H1 (cell line): ENCODE measurements at regions not wholly inside any gene's neighbourhood (a gene's known extent, or its start where the extent isn't known, plus 50 kb on each side); places are given as distances from the start of the nearest gene placed in this dataset.

Experiments used
- CTCF ChIA-PET: fragments of 300-600 bp; sonication (Branson Sonifier 250); formaldehyde crosslinking; loops from one replicate; lab custom pipeline; 2021; ENCODE audit not compliant: partially characterized antibody; lab: Charles Lee
- POLR2A ChIA-PET: fragments of 300-600 bp; sonication (Branson Sonifier 250); formaldehyde crosslinking; loops from one replicate; lab custom pipeline; 2021; ENCODE audit warnings: inconsistent platforms; ENCODE audit not compliant: partially characterized antibody; lab: Charles Lee
- DNase-seq, 2 experiments: peaks; one replicate each; pipeline versions ENCODE4 v3.0.0 to v3.0.0-alpha.2; 2010 to 2022; ENCODE audit warnings: low spot score in 2 of 2, low read depth in 1 of 2, mixed read lengths in 1 of 2
- FAIRE-seq: peaks from 2 replicates; lab custom pipeline; 2011; peaks lifted over from hg19 to GRCh38; lab: Jason Lieb, UNC
- H2AFZ ChIP-seq: 2 replicates; pipeline ENCODE4 v1.8.1; 2012; ENCODE audit warnings: low read length, inconsistent platforms
- H2AK5ac ChIP-seq: 2 replicates; pipeline ENCODE4 v1.6.1; 2013; ENCODE audit warnings: low read depth, low read length
- H2BK120ac ChIP-seq: replicated peaks from 2 replicates; pipeline ENCODE3; 2013; ENCODE audit warnings: low read depth, low read length, inconsistent platforms
- H2BK12ac ChIP-seq: 2 replicates; pipeline ENCODE4 v1.6.1; 2013; ENCODE audit warnings: low read depth, low read length
- H2BK15ac ChIP-seq: 2 replicates; pipeline ENCODE4 v1.6.1; 2013; ENCODE audit warnings: low read length
- H2BK20ac ChIP-seq: 2 replicates; pipeline ENCODE4 v1.6.1; 2013; ENCODE audit warnings: low read length
- H2BK5ac ChIP-seq: 2 replicates; pipeline ENCODE4 v1.6.1; 2013; ENCODE audit warnings: low read depth, low read length
- H3K14ac ChIP-seq: 2 replicates; pipeline ENCODE4 v1.6.1; 2013; ENCODE audit warnings: inconsistent platforms; ENCODE audit not compliant: insufficient read length
- H3K18ac ChIP-seq: 2 replicates; pipeline ENCODE4 v1.6.1; 2013; ENCODE audit warnings: low read length; ENCODE audit errors: extremely low read depth
- H3K23ac ChIP-seq: 2 replicates; pipeline ENCODE4 v1.6.1; 2013; ENCODE audit warnings: inconsistent platforms; ENCODE audit not compliant: insufficient read length
- H3K23me2 ChIP-seq: 2 replicates; pipeline ENCODE4 v1.6.1; 2013; ENCODE audit warnings: low read depth, low read length
- H3K27ac ChIP-seq: 2 replicates; pipeline ENCODE4 v1.6.1; 2011; ENCODE audit warnings: low read depth, low read length, inconsistent platforms
- H3K27me3 ChIP-seq, 4 experiments: replicated peaks in 1 of 4; 1 replicate in 1 of 4; 2 replicates in 3 of 4; pipeline versions ENCODE4 v1.6.1 to v1.8.1; 2011 to 2013; ENCODE audit warnings: low read length in 3 of 4, mild to moderate bottlenecking in 3 of 4, inconsistent platforms in 2 of 4, mixed read lengths in 2 of 4, moderate library complexity in 1 of 4; ENCODE audit not compliant: control insufficient read depth in 3 of 4, insufficient read depth in 3 of 4; ENCODE audit errors: extremely low read depth in 1 of 4
- H3K36me3 ChIP-seq, 4 experiments: 2 replicates each; pipeline versions ENCODE4 v1.6.1 to v1.8.1; 2011 to 2013; ENCODE audit warnings: mild to moderate bottlenecking in 4 of 4, low read length in 3 of 4, moderate library complexity in 2 of 4, control low read depth in 1 of 4, inconsistent platforms in 1 of 4; ENCODE audit not compliant: insufficient read depth in 4 of 4, control insufficient read depth in 2 of 4
- H3K4ac ChIP-seq: replicated peaks from 2 replicates; pipeline ENCODE3; 2013; ENCODE audit warnings: low read length, low read depth, mixed read lengths, inconsistent platforms; ENCODE audit not compliant: insufficient read length
- H3K4me1 ChIP-seq, 4 experiments: replicated peaks in 1 of 4; 1 replicate in 1 of 4; 2 replicates in 3 of 4; pipeline versions ENCODE4 v1.6.1 to v1.8.1; 2011 to 2013; ENCODE audit warnings: low read length in 3 of 4, inconsistent platforms in 2 of 4, mixed read lengths in 1 of 4; ENCODE audit not compliant: insufficient read depth in 4 of 4, control insufficient read depth in 3 of 4
- H3K4me2 ChIP-seq, 2 experiments: 2 replicates each; pipeline versions ENCODE4 v1.6.1 to v1.8.1; 2011 to 2013; ENCODE audit warnings: low read depth in 2 of 2, low read length in 2 of 2, control low read depth in 1 of 2, inconsistent platforms in 1 of 2, mild to moderate bottlenecking in 1 of 2; ENCODE audit not compliant: insufficient read depth in 1 of 2
- H3K4me3 ChIP-seq, 4 experiments: fragments of 200-600, 300-600 bp in 1 of 4; sonication (generic), shearing (Covaris generic), sonication (Bioruptor Twin) in 1 of 4; 2 replicates each; pipeline versions ENCODE4 v1.5.1 to v1.8.1; 2011 to 2016; ENCODE audit warnings: low read length in 4 of 4, low read depth in 3 of 4, control low read depth in 2 of 4, inconsistent platforms in 2 of 4, mild to moderate bottlenecking in 2 of 4, mixed read lengths in 1 of 4, moderate library complexity in 1 of 4; ENCODE audit not compliant: insufficient read depth in 2 of 4; ENCODE audit errors: extremely low read depth in 1 of 4
- H3K56ac ChIP-seq: replicated peaks from 2 replicates; pipeline ENCODE3; 2013; ENCODE audit warnings: low read depth, mild to moderate bottlenecking, mixed read lengths, low read length, inconsistent platforms; ENCODE audit not compliant: insufficient read length
- H3K79me1 ChIP-seq: 2 replicates; pipeline ENCODE4 v1.6.1; 2013; ENCODE audit warnings: low read depth, low read length, control low read depth
- H3K79me2 ChIP-seq, 2 experiments: 2 replicates each; pipeline versions ENCODE4 v1.6.1 to v1.8.1; 2012 to 2013; ENCODE audit warnings: low read length in 2 of 2, mild to moderate bottlenecking in 2 of 2, inconsistent platforms in 1 of 2; ENCODE audit not compliant: insufficient read depth in 2 of 2, control insufficient read depth in 1 of 2
- H3K9ac ChIP-seq, 4 experiments: replicated peaks in 1 of 4; 1 replicate in 1 of 4; 2 replicates in 3 of 4; pipeline versions ENCODE4 v1.6.1 to v1.8.1; 2011 to 2013; ENCODE audit warnings: low read depth in 3 of 4, low read length in 3 of 4, control low read depth in 2 of 4, mild to moderate bottlenecking in 2 of 4, moderate library complexity in 2 of 4, inconsistent platforms in 1 of 4; ENCODE audit errors: extremely low read depth in 1 of 4
- H3K9me3 ChIP-seq, 2 experiments: 2 replicates each; pipeline versions ENCODE4 v1.6.1 to v1.8.1; 2012 to 2013; ENCODE audit warnings: mild to moderate bottlenecking in 2 of 2, moderate library complexity in 2 of 2, control low read depth in 1 of 2, inconsistent platforms in 1 of 2, low read depth in 1 of 2, low read length in 1 of 2, mixed read lengths in 1 of 2; ENCODE audit not compliant: insufficient read depth in 2 of 2
- H4K20me1 ChIP-seq, 2 experiments: replicated peaks in 1 of 2; 2 replicates each; pipeline versions ENCODE3 to v1.8.1; 2011 to 2013; ENCODE audit warnings: inconsistent platforms in 2 of 2, low read length in 2 of 2, mild to moderate bottlenecking in 1 of 2; ENCODE audit not compliant: insufficient read depth in 2 of 2, control insufficient read depth in 1 of 2
- H4K5ac ChIP-seq: 2 replicates; pipeline ENCODE4 v1.6.1; 2013; ENCODE audit warnings: low read length, low read depth, mixed read lengths, inconsistent platforms; ENCODE audit not compliant: insufficient read length
- H4K8ac ChIP-seq: 2 replicates; pipeline ENCODE4 v1.8.0; 2013; ENCODE audit warnings: mild to moderate bottlenecking, moderate library complexity, low read length, inconsistent platforms; ENCODE audit not compliant: insufficient read depth; ENCODE audit errors: extremely low read depth
- H4K91ac ChIP-seq: replicated peaks from 2 replicates; pipeline ENCODE3; 2013; ENCODE audit warnings: low read length, mixed read lengths, inconsistent platforms; ENCODE audit not compliant: insufficient read length
- CHD1 ChIP-seq: IDR thresholded peaks from 2 replicates; pipeline ENCODE4 v1.6.1; 2012; ENCODE audit warnings: low read depth, low read length, improper control_type of control experiment
- E2F6 ChIP-seq: IDR thresholded peaks from 2 replicates; pipeline ENCODE4 v1.6.1; 2012; ENCODE audit warnings: inconsistent platforms
- SUZ12 ChIP-seq: fragments of 200-600 bp; sonication (generic); IDR thresholded peaks from 2 replicates; pipeline ENCODE4 v1.6.1; 2012; ENCODE audit warnings: mild to moderate bottlenecking, inconsistent platforms, low read length, moderate library complexity, mixed read lengths
- WGBS, 2 experiments: shearing (Covaris generic) in 1 of 2; methylation state at CpG; one replicate each; pipeline versions ENCODE4 v1.1.6 to v1.1.7; 2013 to 2015; ENCODE audit warnings: low lambda C conversion rate in 2 of 2, mixed read lengths in 2 of 2, inconsistent platforms in 1 of 2, low coverage in 1 of 2, missing lambda C conversion rate in 1 of 2; ENCODE audit not compliant: insufficient replicate concordance in 2 of 2, insufficient coverage in 1 of 2, insufficient read length in 1 of 2; ENCODE audit errors: extremely low coverage in 1 of 2, missing lambda C conversion rate in 1 of 2; 5-methylcytosine and 5-hydroxymethylcytosine counted together

DNA sequence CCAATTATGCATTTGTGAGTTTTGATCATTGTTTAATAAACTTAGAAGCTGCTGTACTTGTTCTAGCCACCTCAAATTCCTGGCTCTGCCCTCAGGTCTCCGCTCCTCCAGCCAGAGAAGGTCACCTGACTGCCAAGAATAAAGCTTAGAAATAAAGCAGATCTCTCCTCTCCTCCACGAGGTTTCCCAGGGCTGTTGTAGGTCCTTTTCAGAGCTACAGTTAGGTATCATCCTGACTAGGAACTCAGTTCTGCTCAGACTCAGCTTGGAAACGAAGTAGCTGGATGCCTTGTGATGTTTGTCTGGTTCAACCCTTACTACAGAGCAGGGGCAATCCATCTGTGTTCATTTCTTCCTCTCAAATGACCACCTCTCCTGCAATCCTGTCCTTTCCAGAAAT is 79.1 kb upstream of the RAPGEF2 start:
- Histone ChIP-seq H3K9me3 (no peaks in the 10 kb centered on the region), H2AK5ac (no peak overlapping the region), H3K4me1 (peaks cover 5 to 27% (median 16%) of the 10 kb centered on the region in 4 experiments; a peak in 6 of 7 replicates)
- TF ChIP-seq SUZ12 (no peak), CHD1 (no peak), E2F6 (no peak)
- TF ChIP-seq, all 59 proteins: peak for 0
- Histone ChIP-seq H3K27ac (no peak overlapping the region), H3K14ac (no peak overlapping the region), H3K79me2 (no peaks in the 10 kb centered on the region), H4K8ac (no peak overlapping the region), H3K27me3 (no peaks in the 10 kb centered on the region), H2BK15ac (no peak overlapping the region), H3K23ac (no peak overlapping the region), H4K5ac (peak overlapping the region; percentile 32), H3K23me2 (no peaks in the 10 kb centered on the region), H3K4me2 (no peak overlapping the region), H3K79me1 (no peaks in the 10 kb centered on the region), H3K9ac (no peak overlapping the region), H3K18ac (no peak overlapping the region), H3K4me3 (no peak overlapping the region), H3K36me3 (no peaks in the 10 kb centered on the region; a peak in 1 of 8 replicates), H2BK20ac (peak overlapping the region; percentile 76; the same call in 1 of the 2 replicates), H4K20me1 (no peaks in the 10 kb centered on the region), H2BK120ac (no peak overlapping the region), H3K4ac (no peak overlapping the region), H2AFZ (peak overlapping the region; percentile 27; the same call in 1 of the 2 replicates), H4K91ac (no peak overlapping the region), H2BK5ac (no peak overlapping the region; the same call in 1 of the 2 replicates), H2BK12ac (0 out of 2 replicates have a peak overlapping the region, but pooled peaks have one; percentile 2), H3K56ac (no peak overlapping the region)
- CTCF ChIA-PET: interaction anchor here (0.9 to 1.2 kb wide), 2 partner anchors 27 to 89 kb away, joined by 3 read pairs; no protein-coding TSS in a partner anchor
- POLR2A ChIA-PET: interaction anchor here (1.3 kb wide), 1 partner anchor 168 kb away, joined by 3 read pairs; no protein-coding TSS in a partner anchor
- FAIRE-seq (no peak), DNase-seq (no peak)
- 82% methylated on average over 3 of the region's 3 CpGs; no CpG with 5 or more reads in 1 of the 2 experiments for WGBS, 2 experiments
